H1 (cell line): ENCODE measurements at regions not wholly inside any gene's neighbourhood (a gene's known extent, or its start where the extent isn't known, plus 50 kb on each side); places are given as distances from the start of the nearest gene placed in this dataset.

Experiments used
- CTCF ChIA-PET: fragments of 300-600 bp; sonication (Branson Sonifier 250); formaldehyde crosslinking; loops from one replicate; lab custom pipeline; 2021; ENCODE audit not compliant: partially characterized antibody; lab: Charles Lee
- POLR2A ChIA-PET: fragments of 300-600 bp; sonication (Branson Sonifier 250); formaldehyde crosslinking; loops from one replicate; lab custom pipeline; 2021; ENCODE audit warnings: inconsistent platforms; ENCODE audit not compliant: partially characterized antibody; lab: Charles Lee
- DNase-seq, 2 experiments: peaks; one replicate each; pipeline versions ENCODE4 v3.0.0 to v3.0.0-alpha.2; 2010 to 2022; ENCODE audit warnings: low spot score in 2 of 2, low read depth in 1 of 2, mixed read lengths in 1 of 2
- FAIRE-seq: peaks from 2 replicates; lab custom pipeline; 2011; peaks lifted over from hg19 to GRCh38; lab: Jason Lieb, UNC
- H2AFZ ChIP-seq: 2 replicates; pipeline ENCODE4 v1.8.1; 2012; ENCODE audit warnings: low read length, inconsistent platforms
- H2AK5ac ChIP-seq: 2 replicates; pipeline ENCODE4 v1.6.1; 2013; ENCODE audit warnings: low read depth, low read length
- H2BK120ac ChIP-seq: replicated peaks from 2 replicates; pipeline ENCODE3; 2013; ENCODE audit warnings: low read depth, low read length, inconsistent platforms
- H2BK12ac ChIP-seq: 2 replicates; pipeline ENCODE4 v1.6.1; 2013; ENCODE audit warnings: low read depth, low read length
- H2BK15ac ChIP-seq: 2 replicates; pipeline ENCODE4 v1.6.1; 2013; ENCODE audit warnings: low read length
- H2BK20ac ChIP-seq: 2 replicates; pipeline ENCODE4 v1.6.1; 2013; ENCODE audit warnings: low read length
- H2BK5ac ChIP-seq: 2 replicates; pipeline ENCODE4 v1.6.1; 2013; ENCODE audit warnings: low read depth, low read length
- H3K14ac ChIP-seq: 2 replicates; pipeline ENCODE4 v1.6.1; 2013; ENCODE audit warnings: inconsistent platforms; ENCODE audit not compliant: insufficient read length
- H3K18ac ChIP-seq: 2 replicates; pipeline ENCODE4 v1.6.1; 2013; ENCODE audit warnings: low read length; ENCODE audit errors: extremely low read depth
- H3K23ac ChIP-seq: 2 replicates; pipeline ENCODE4 v1.6.1; 2013; ENCODE audit warnings: inconsistent platforms; ENCODE audit not compliant: insufficient read length
- H3K23me2 ChIP-seq: 2 replicates; pipeline ENCODE4 v1.6.1; 2013; ENCODE audit warnings: low read depth, low read length
- H3K27ac ChIP-seq: 2 replicates; pipeline ENCODE4 v1.6.1; 2011; ENCODE audit warnings: low read depth, low read length, inconsistent platforms
- H3K27me3 ChIP-seq, 4 experiments: replicated peaks in 1 of 4; 1 replicate in 1 of 4; 2 replicates in 3 of 4; pipeline versions ENCODE4 v1.6.1 to v1.8.1; 2011 to 2013; ENCODE audit warnings: low read length in 3 of 4, mild to moderate bottlenecking in 3 of 4, inconsistent platforms in 2 of 4, mixed read lengths in 2 of 4, moderate library complexity in 1 of 4; ENCODE audit not compliant: control insufficient read depth in 3 of 4, insufficient read depth in 3 of 4; ENCODE audit errors: extremely low read depth in 1 of 4
- H3K36me3 ChIP-seq, 4 experiments: 2 replicates each; pipeline versions ENCODE4 v1.6.1 to v1.8.1; 2011 to 2013; ENCODE audit warnings: mild to moderate bottlenecking in 4 of 4, low read length in 3 of 4, moderate library complexity in 2 of 4, control low read depth in 1 of 4, inconsistent platforms in 1 of 4; ENCODE audit not compliant: insufficient read depth in 4 of 4, control insufficient read depth in 2 of 4
- H3K4ac ChIP-seq: replicated peaks from 2 replicates; pipeline ENCODE3; 2013; ENCODE audit warnings: low read length, low read depth, mixed read lengths, inconsistent platforms; ENCODE audit not compliant: insufficient read length
- H3K4me1 ChIP-seq, 4 experiments: replicated peaks in 1 of 4; 1 replicate in 1 of 4; 2 replicates in 3 of 4; pipeline versions ENCODE4 v1.6.1 to v1.8.1; 2011 to 2013; ENCODE audit warnings: low read length in 3 of 4, inconsistent platforms in 2 of 4, mixed read lengths in 1 of 4; ENCODE audit not compliant: insufficient read depth in 4 of 4, control insufficient read depth in 3 of 4
- H3K4me2 ChIP-seq, 2 experiments: 2 replicates each; pipeline versions ENCODE4 v1.6.1 to v1.8.1; 2011 to 2013; ENCODE audit warnings: low read depth in 2 of 2, low read length in 2 of 2, control low read depth in 1 of 2, inconsistent platforms in 1 of 2, mild to moderate bottlenecking in 1 of 2; ENCODE audit not compliant: insufficient read depth in 1 of 2
- H3K4me3 ChIP-seq, 4 experiments: fragments of 200-600, 300-600 bp in 1 of 4; sonication (generic), shearing (Covaris generic), sonication (Bioruptor Twin) in 1 of 4; 2 replicates each; pipeline versions ENCODE4 v1.5.1 to v1.8.1; 2011 to 2016; ENCODE audit warnings: low read length in 4 of 4, low read depth in 3 of 4, control low read depth in 2 of 4, inconsistent platforms in 2 of 4, mild to moderate bottlenecking in 2 of 4, mixed read lengths in 1 of 4, moderate library complexity in 1 of 4; ENCODE audit not compliant: insufficient read depth in 2 of 4; ENCODE audit errors: extremely low read depth in 1 of 4
- H3K56ac ChIP-seq: replicated peaks from 2 replicates; pipeline ENCODE3; 2013; ENCODE audit warnings: low read depth, mild to moderate bottlenecking, mixed read lengths, low read length, inconsistent platforms; ENCODE audit not compliant: insufficient read length
- H3K79me1 ChIP-seq: 2 replicates; pipeline ENCODE4 v1.6.1; 2013; ENCODE audit warnings: low read depth, low read length, control low read depth
- H3K79me2 ChIP-seq, 2 experiments: 2 replicates each; pipeline versions ENCODE4 v1.6.1 to v1.8.1; 2012 to 2013; ENCODE audit warnings: low read length in 2 of 2, mild to moderate bottlenecking in 2 of 2, inconsistent platforms in 1 of 2; ENCODE audit not compliant: insufficient read depth in 2 of 2, control insufficient read depth in 1 of 2
- H3K9ac ChIP-seq, 4 experiments: replicated peaks in 1 of 4; 1 replicate in 1 of 4; 2 replicates in 3 of 4; pipeline versions ENCODE4 v1.6.1 to v1.8.1; 2011 to 2013; ENCODE audit warnings: low read depth in 3 of 4, low read length in 3 of 4, control low read depth in 2 of 4, mild to moderate bottlenecking in 2 of 4, moderate library complexity in 2 of 4, inconsistent platforms in 1 of 4; ENCODE audit errors: extremely low read depth in 1 of 4
- H3K9me3 ChIP-seq, 2 experiments: 2 replicates each; pipeline versions ENCODE4 v1.6.1 to v1.8.1; 2012 to 2013; ENCODE audit warnings: mild to moderate bottlenecking in 2 of 2, moderate library complexity in 2 of 2, control low read depth in 1 of 2, inconsistent platforms in 1 of 2, low read depth in 1 of 2, low read length in 1 of 2, mixed read lengths in 1 of 2; ENCODE audit not compliant: insufficient read depth in 2 of 2
- H4K20me1 ChIP-seq, 2 experiments: replicated peaks in 1 of 2; 2 replicates each; pipeline versions ENCODE3 to v1.8.1; 2011 to 2013; ENCODE audit warnings: inconsistent platforms in 2 of 2, low read length in 2 of 2, mild to moderate bottlenecking in 1 of 2; ENCODE audit not compliant: insufficient read depth in 2 of 2, control insufficient read depth in 1 of 2
- H4K5ac ChIP-seq: 2 replicates; pipeline ENCODE4 v1.6.1; 2013; ENCODE audit warnings: low read length, low read depth, mixed read lengths, inconsistent platforms; ENCODE audit not compliant: insufficient read length
- H4K8ac ChIP-seq: 2 replicates; pipeline ENCODE4 v1.8.0; 2013; ENCODE audit warnings: mild to moderate bottlenecking, moderate library complexity, low read length, inconsistent platforms; ENCODE audit not compliant: insufficient read depth; ENCODE audit errors: extremely low read depth
- H4K91ac ChIP-seq: replicated peaks from 2 replicates; pipeline ENCODE3; 2013; ENCODE audit warnings: low read length, mixed read lengths, inconsistent platforms; ENCODE audit not compliant: insufficient read length
- BCL11A ChIP-seq, 2 experiments: IDR thresholded peaks; one replicate each; pipeline ENCODE4 v1.6.1; 2011; ENCODE audit warnings: low read depth in 2 of 2, low read length in 2 of 2, mild to moderate bottlenecking in 2 of 2
- CEBPB ChIP-seq: IDR thresholded peaks from 2 replicates; pipeline ENCODE4 v1.6.1; 2012; ENCODE audit warnings: low read depth, low read length
- CTBP2 ChIP-seq: IDR thresholded peaks from 2 replicates; pipeline ENCODE4 v1.7.0; 2011; ENCODE audit warnings: borderline replicate concordance, mild to moderate bottlenecking, moderate library complexity, mixed read lengths, low read length; ENCODE audit not compliant: insufficient read depth, insufficient read length
- SAP30 ChIP-seq: fragments of 300-600 bp; sonication (generic); IDR thresholded peaks from 2 replicates; pipeline ENCODE4 v1.7.1; 2012; ENCODE audit warnings: low read length, moderate library complexity, mild to moderate bottlenecking, inconsistent platforms; ENCODE audit not compliant: insufficient read depth, insufficient replicate concordance
- SRF ChIP-seq: IDR thresholded peaks from 2 replicates; pipeline ENCODE4 v1.6.1; 2011; ENCODE audit warnings: mild to moderate bottlenecking, low read depth, low read length, moderate library complexity
- TAF7 ChIP-seq: optimal IDR thresholded peaks from 2 replicates; pipeline ENCODE3; 2011; ENCODE audit warnings: low read depth, mild to moderate bottlenecking, inconsistent platforms, low read length, moderate library complexity, borderline replicate concordance
- WGBS, 2 experiments: shearing (Covaris generic) in 1 of 2; methylation state at CpG; one replicate each; pipeline versions ENCODE4 v1.1.6 to v1.1.7; 2013 to 2015; ENCODE audit warnings: low lambda C conversion rate in 2 of 2, mixed read lengths in 2 of 2, inconsistent platforms in 1 of 2, low coverage in 1 of 2, missing lambda C conversion rate in 1 of 2; ENCODE audit not compliant: insufficient replicate concordance in 2 of 2, insufficient coverage in 1 of 2, insufficient read length in 1 of 2; ENCODE audit errors: extremely low coverage in 1 of 2, missing lambda C conversion rate in 1 of 2; 5-methylcytosine and 5-hydroxymethylcytosine counted together

DNA sequence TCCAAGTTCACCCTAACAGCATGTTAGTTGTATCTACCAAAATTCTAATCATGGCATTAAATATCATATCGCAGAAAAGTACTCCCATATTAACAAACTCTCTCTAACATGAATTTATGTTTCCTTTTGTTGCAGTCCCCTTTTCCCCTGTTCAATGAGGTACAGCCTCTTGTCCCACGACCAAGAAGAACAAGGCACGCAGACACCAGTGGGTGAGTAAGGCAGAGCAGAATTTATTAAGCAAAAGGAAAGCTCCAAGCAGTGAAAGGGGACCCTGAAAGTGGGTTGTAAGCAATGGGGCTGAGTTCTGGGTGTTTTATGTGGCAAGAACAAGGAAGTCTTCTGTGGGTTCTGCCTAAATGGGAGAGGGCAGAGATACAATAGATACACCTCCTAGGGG lies 183.5 kb downstream of the LURAP1L start:
- Histone ChIP-seq H2BK15ac (no peak overlapping the region), H3K4me3 (no peak overlapping the region), H3K4me1 (no peaks in the 10 kb centered on the region; a peak in 1 of 7 replicates), H2BK20ac (no peak overlapping the region), H2BK5ac (no peak overlapping the region; the same call in 1 of the 2 replicates), H3K4me2 (no peak overlapping the region), H3K9me3 (peaks cover 4% of the 10 kb centered on the region in 2 experiments; a peak in 2 of 4 replicates), H3K23me2 (0 out of 2 replicates have a peak, but pooled peaks cover 3% of the 10 kb centered on the region), H3K79me1 (no peaks in the 10 kb centered on the region), H3K79me2 (no peaks in the 10 kb centered on the region), H3K4ac (no peak overlapping the region), H2BK120ac (no peak overlapping the region), H3K36me3 (peaks cover 0 to 5% (median 0%) of the 10 kb centered on the region in 4 experiments; a peak in 1 of 8 replicates), H3K27ac (no peak overlapping the region), H3K27me3 (no peaks in the 10 kb centered on the region), H3K9ac (no peak overlapping the region), H2AK5ac (no peak overlapping the region), H4K5ac (no peak overlapping the region), H3K14ac (no peak overlapping the region), H2BK12ac (no peak overlapping the region), H3K56ac (no peak overlapping the region), H4K20me1 (no peaks in the 10 kb centered on the region), H3K23ac (no peak overlapping the region), H3K18ac (no peak overlapping the region), H2AFZ (no peak overlapping the region), H4K8ac (no peak overlapping the region), H4K91ac (no peak overlapping the region)
- no peak for FAIRE-seq
- no peak for TF ChIP-seq SAP30
- no peak for TF ChIP-seq CEBPB
- no peak for TF ChIP-seq BCL11A (IDR thresholded peaks at IDR 0.05; ENCODE audit: low read depth in 2 of 2, low read length in 2 of 2)
- TF ChIP-seq TAF7: no peak
- TF ChIP-seq CTBP2: no peak
- TF ChIP-seq SRF: no peak
- POLR2A ChIA-PET: no interaction called here
- no peak for DNase-seq
- CTCF ChIA-PET: no interaction called here
- WGBS, 2 experiments: 92% methylated on average over 3 of the region's 3 CpGs; no CpG with 5 or more reads in 1 of the 2 experiments
